Fibroblast of mammary gland (primary cell): ENCODE measurements at regions not wholly inside any gene's neighbourhood (a gene's known extent, or its start where the extent isn't known, plus 50 kb on each side); places are given as distances from the start of the nearest gene placed in this dataset.
A peak's percentile ranks its signal among the peaks of the same experiment; 100 is the strongest.

ENCODE experiments used
- DNase-seq: peaks from one replicate; pipeline ENCODE4 v3.0.0-alpha.2; 2010; ENCODE audit warnings: low read depth
- H3K4me3 ChIP-seq: 2 replicates; pipeline ENCODE4 v1.5.1; 2011; ENCODE audit warnings: low read depth, mild to moderate bottlenecking, low read length, moderate library complexity; ENCODE audit not compliant: control insufficient read depth
- CTCF ChIP-seq: conservative IDR thresholded peaks from 2 replicates; pipeline ENCODE4 v1.5.1; 2011; ENCODE audit warnings: low read depth, low read length, inconsistent platforms; ENCODE audit not compliant: control insufficient read depth, insufficient read depth

DNA sequence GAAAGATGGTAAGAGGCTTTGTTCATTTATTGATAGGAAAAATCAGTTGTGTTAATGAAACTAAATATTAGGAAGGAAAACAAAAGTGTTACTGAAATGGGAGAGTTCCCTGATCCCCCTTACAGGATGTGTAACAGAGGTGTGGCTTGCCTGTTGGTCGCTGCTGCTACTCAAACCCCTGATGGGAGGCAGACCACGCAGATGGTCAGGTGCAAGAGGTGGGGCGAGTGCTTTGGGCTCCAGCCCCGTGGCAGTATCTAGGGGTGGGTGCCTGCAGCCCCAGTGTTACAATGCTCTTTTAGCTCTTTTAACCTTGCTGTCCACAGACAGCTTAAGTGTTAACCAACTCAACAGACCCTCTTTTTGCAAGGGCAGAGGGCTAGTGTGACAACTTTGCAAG lies 319.6 kb upstream of the DCN start:
- DNase-seq, result no peak
- H3K4me3 ChIP-seq, result no peak overlapping the region
- no peak for TF ChIP-seq CTCF

GRCh38 chr12:91496337-91496736 lies 313.7 kb upstream of the DCN start:
- DNase-seq, result no peak
- H3K4me3 ChIP-seq, result no peak overlapping the region
- no peak for TF ChIP-seq CTCF

GRCh38 chr12:91493308-91493707 lies 310.7 kb upstream of the DCN start:
- no peak for TF ChIP-seq CTCF
- H3K4me3 ChIP-seq, result no peak overlapping the region
- DNase-seq, result peak; percentile 34

GRCh38 chr12:91492648-91493047 lies 310.0 kb upstream of the DCN start:
- DNase-seq, result no peak

DNA sequence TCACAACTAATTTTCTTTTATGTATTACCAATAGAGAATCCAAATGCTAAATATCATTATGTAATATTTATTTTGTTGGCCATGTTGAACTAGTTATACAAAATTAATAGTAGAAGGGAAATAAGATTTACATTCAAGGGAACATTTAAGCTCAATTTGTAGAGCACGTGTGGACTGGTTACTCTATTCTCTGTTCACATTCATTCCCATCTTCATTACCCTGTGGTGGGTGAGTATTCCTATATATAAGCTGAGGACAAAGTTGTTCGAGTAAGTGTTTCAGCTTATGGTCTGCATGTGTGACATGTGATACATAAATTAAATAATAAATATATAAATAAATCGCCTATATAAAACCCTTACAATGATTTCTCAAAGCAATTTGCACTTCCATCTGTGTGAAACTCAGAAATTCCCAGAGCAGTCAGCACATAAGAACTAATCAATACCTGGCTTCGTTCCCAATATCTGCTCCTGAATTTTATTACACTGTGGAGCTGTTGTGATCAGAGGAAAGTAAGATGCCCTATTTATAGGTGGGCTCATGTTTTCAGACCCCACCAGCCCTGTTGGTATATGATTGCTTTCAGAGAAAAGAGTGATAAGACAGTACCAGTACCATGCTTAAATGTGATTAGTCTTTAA lies 308.2 kb upstream of the DCN start:
- TF ChIP-seq CTCF, result no peak
- no peak for DNase-seq

More at GRCh38 chr12:91492648-91493047, 310.0 kb upstream of the DCN start:
- no peak for TF ChIP-seq CTCF
- H3K4me3 ChIP-seq, result no peak overlapping the region

DNA sequence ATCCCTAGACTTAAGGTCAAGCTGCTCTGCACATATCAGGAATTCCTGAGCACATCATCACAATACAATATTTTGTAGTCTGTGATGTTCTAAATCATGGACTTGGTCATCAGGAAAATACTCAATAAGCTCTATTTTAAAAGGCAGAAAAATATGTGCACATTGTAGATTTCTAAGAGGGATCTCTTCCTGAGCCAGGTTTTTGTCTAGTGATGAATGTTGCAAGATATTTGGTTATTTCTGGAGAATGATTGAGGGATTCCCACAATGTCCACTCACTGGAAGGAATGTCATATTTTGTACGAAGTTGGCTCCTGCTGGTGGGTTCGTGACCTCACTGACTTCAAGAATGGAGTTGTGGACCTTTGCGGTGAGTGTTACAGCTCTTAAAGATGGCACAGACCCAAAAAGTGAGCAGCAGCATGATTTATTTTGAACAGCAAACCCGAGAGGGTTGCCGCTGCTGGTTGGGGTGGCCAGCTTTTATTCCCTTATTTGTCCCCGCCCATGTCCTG lies 300.9 kb upstream of the DCN start:
- no peak for TF ChIP-seq CTCF
- peak; percentile 36 for DNase-seq
- H3K4me3 ChIP-seq, result no peak overlapping the region

More for the DNA sequence above, 308.2 kb upstream of the DCN start:
- no peak overlapping the region for H3K4me3 ChIP-seq
